ENCODE measurements at regions not wholly inside any gene's neighbourhood (a gene's known extent, or its start where the extent isn't known, plus 50 kb on each side); places are given as distances from the start of the nearest gene placed in this dataset.

DNA sequence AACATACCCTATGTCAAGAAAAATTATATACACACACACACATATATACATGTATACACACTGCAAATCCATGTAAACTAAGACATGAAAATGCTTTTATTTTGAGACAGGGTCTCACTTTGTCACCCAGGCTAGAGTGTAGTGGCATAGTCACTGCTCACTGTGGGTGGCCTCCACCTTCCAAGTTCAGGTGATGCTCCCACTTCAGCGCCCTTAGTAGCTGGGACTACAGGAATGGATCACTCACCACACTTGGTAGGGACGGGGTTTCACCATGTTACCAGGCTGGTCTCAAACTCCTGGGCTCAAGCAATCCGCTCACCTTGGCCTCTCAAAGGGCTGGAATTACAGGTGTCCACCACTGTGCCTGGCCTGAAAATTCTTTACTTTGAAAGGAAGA, 617.6 kb downstream of the NYAP2 start:
- no peaks in the 10 kb centered on the region for H3K9me2 ChIP-seq (replicated peaks; ENCODE audit: insufficient read depth, low read length)
- H4K20me1 ChIP-seq (ENCODE audit: low read depth, low read length): no peaks in the 10 kb centered on the region
- TF ChIP-seq, protein P1, sequence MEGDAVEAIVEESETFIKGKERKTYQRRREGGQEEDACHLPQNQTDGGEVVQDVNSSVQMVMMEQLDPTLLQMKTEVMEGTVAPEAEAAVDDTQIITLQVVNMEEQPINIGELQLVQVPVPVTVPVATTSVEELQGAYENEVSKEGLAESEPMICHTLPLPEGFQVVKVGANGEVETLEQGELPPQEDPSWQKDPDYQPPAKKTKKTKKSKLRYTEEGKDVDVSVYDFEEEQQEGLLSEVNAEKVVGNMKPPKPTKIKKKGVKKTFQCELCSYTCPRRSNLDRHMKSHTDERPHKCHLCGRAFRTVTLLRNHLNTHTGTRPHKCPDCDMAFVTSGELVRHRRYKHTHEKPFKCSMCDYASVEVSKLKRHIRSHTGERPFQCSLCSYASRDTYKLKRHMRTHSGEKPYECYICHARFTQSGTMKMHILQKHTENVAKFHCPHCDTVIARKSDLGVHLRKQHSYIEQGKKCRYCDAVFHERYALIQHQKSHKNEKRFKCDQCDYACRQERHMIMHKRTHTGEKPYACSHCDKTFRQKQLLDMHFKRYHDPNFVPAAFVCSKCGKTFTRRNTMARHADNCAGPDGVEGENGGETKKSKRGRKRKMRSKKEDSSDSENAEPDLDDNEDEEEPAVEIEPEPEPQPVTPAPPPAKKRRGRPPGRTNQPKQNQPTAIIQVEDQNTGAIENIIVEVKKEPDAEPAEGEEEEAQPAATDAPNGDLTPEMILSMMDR (IDR thresholded peaks at IDR 0.05; ENCODE audit: insufficient read depth, low read length, poor library complexity, severe bottlenecking): no peak
- no peak for TF ChIP-seq EZH2phosphoT487 (conservative IDR thresholded peaks at IDR 0.05; ENCODE audit: low read length)
- no peak overlapping the region for H3K9ac ChIP-seq (ENCODE audit: low read length)
- no peaks in the 10 kb centered on the region for H3K79me2 ChIP-seq (ENCODE audit: insufficient read depth, low read length)
- H3K9me3 ChIP-seq (ENCODE audit: insufficient read depth, low read length): peaks cover 6% of the 10 kb centered on the region; the same call in 1 of the 2 replicates
- no peaks in the 10 kb centered on the region for H3K36me3 ChIP-seq (ENCODE audit: low read length)
- H3K27ac ChIP-seq (ENCODE audit: low read depth, low read length): no peak overlapping the region
- H3K4me3 ChIP-seq (ENCODE audit: insufficient read depth, low read length, poor library complexity, severe bottlenecking): no peak overlapping the region
- no peak overlapping the region for H2AFZ ChIP-seq (ENCODE audit: low read depth, low read length, severe bottlenecking)
- H3K4me2 ChIP-seq (ENCODE audit: low read depth, low read length, poor library complexity, severe bottlenecking): no peak overlapping the region
- H3K27me3 ChIP-seq (ENCODE audit: low read length): no peaks in the 10 kb centered on the region
- no peaks in the 10 kb centered on the region for H3F3A ChIP-seq (ENCODE audit: insufficient read depth)

DNA sequence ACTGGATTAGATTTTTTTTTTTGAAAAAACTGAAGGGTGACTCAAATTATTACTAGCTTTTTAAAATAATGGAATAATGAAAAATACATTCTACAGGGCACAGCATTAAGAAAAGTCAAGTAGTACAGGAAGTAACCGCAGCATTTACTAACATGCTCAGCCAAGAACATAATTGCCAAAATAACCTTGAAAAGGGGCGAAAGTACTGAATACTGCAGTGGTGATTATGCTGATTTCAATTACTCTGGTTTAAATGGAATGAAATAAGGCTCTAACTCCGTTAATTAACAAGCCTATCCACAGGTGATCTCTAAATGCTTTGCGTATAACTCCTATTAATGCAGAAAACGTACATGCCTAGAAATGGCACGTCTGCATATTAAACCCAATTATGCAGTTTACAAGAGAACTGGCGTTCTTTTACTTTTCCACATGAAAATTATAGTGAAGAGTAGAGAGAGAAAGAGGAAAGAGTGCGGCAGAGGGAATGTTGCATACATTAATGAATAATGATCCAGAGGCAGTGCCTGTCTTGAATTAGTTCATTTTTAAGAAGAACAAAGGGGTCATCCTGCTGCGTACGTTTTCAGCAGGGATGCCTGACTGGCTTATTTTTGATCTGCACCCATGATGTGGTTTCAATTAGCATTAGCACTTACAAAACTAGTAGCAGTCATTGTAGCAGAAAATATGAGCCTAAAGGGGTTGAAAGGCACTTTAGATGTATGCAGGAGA, 612.4 kb downstream of the NYAP2 start:
- H4K20me1 ChIP-seq (ENCODE audit: low read depth, low read length): no peaks in the 10 kb centered on the region
- H3K9ac ChIP-seq (ENCODE audit: low read length): no peak overlapping the region
- no peak overlapping the region for H3K4me3 ChIP-seq (ENCODE audit: insufficient read depth, low read length, poor library complexity, severe bottlenecking)
- H2AFZ ChIP-seq (ENCODE audit: low read depth, low read length, severe bottlenecking): no peak overlapping the region
- H3K36me3 ChIP-seq (ENCODE audit: low read length): no peaks in the 10 kb centered on the region
- no peaks in the 10 kb centered on the region for H3K27me3 ChIP-seq (ENCODE audit: low read length)
- no peaks in the 10 kb centered on the region for H3K79me2 ChIP-seq (ENCODE audit: insufficient read depth, low read length)
- H3K9me2 ChIP-seq (replicated peaks; ENCODE audit: insufficient read depth, low read length): no peaks in the 10 kb centered on the region
- no peak overlapping the region for H3K27ac ChIP-seq (ENCODE audit: low read depth, low read length)
- no peak for TF ChIP-seq EZH2phosphoT487 (conservative IDR thresholded peaks at IDR 0.05; ENCODE audit: low read length)
- TF ChIP-seq, protein P1 (IDR thresholded peaks at IDR 0.05; ENCODE audit: insufficient read depth, low read length, poor library complexity, severe bottlenecking): no peak
- H3K4me2 ChIP-seq (ENCODE audit: low read depth, low read length, poor library complexity, severe bottlenecking): no peak overlapping the region
- no peaks in the 10 kb centered on the region for H3F3A ChIP-seq (ENCODE audit: insufficient read depth)
- H3K9me3 ChIP-seq (ENCODE audit: insufficient read depth, low read length): no peaks in the 10 kb centered on the region

DNA sequence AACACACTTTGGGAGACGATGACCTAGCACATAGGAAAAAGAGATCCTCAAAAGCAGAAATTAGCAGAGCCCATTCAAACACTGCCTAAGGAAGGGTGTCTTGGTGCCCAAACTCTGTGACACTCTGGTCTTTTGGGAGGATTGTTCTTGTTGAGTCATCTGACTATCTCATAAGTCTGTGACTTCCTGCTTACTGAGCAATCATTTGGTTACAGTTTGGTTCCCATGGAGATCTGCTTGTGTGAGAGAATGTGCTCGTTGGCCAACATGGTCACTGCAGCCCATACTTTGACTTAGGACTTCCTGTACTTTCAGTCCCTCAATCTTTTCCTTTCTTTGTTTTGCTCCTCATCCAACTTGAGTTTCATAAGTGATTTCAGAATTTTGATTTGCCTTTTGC, 602.9 kb downstream of the NYAP2 start:
- Histone ChIP-seq H3K9me2 (replicated peaks; ENCODE audit: insufficient read depth, low read length) (no peaks in the 10 kb centered on the region; the same call in 1 of the 2 replicates), H3K9me3 (ENCODE audit: insufficient read depth, low read length) (no peaks in the 10 kb centered on the region), H3K4me2 (ENCODE audit: low read depth, low read length, poor library complexity, severe bottlenecking) (no peak overlapping the region), H2AFZ (ENCODE audit: low read depth, low read length, severe bottlenecking) (no peak overlapping the region), H3F3A (ENCODE audit: insufficient read depth) (no peaks in the 10 kb centered on the region; the same call in 1 of the 2 replicates), H4K20me1 (ENCODE audit: low read depth, low read length) (no peaks in the 10 kb centered on the region), H3K9ac (ENCODE audit: low read length) (no peak overlapping the region), H3K27me3 (ENCODE audit: low read length) (no peaks in the 10 kb centered on the region), H3K79me2 (ENCODE audit: insufficient read depth, low read length) (no peaks in the 10 kb centered on the region), H3K4me3 (ENCODE audit: insufficient read depth, low read length, poor library complexity, severe bottlenecking) (no peak overlapping the region), H3K36me3 (ENCODE audit: low read length) (no peaks in the 10 kb centered on the region), H3K27ac (ENCODE audit: low read depth, low read length) (no peak overlapping the region)
- TF ChIP-seq EZH2phosphoT487 (conservative IDR thresholded peaks at IDR 0.05; ENCODE audit: low read length): no peak
- TF ChIP-seq, protein P1 (IDR thresholded peaks at IDR 0.05; ENCODE audit: insufficient read depth, low read length, poor library complexity, severe bottlenecking): no peak
